ENCODE measurements at regions not wholly inside any gene's neighbourhood (a gene's known extent, or its start where the extent isn't known, plus 50 kb on each side); places are given as distances from the start of the nearest gene placed in this dataset.

DNA sequence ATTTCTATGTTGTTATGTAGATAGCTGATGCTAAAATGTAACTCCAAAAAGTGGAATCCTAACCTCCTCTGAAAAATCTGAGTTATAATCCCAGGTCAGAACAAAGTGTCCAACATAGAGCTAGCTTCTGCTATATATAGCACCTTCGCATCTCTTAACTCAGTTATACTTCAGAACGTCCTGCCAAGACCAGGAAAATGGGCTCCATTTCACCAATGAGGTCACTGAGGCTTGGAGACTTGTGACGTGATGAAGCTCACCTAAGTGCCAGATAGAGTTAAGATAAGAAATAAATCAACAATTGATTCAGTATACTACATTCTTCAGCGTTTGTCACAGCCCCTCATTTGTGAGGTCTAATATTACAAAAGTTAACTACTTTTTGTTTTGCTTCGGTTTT is 88.8 kb downstream of the KCTD12 start (continued):
- TF ChIP-seq TAF7 (optimal IDR thresholded peaks at IDR 0.05; ENCODE audit: borderline replicate concordance, low read depth, low read length) = no peak

Data from H1 (cell line).